Endothelial cell of umbilical vein (primary cell): ENCODE measurements at regions not wholly inside any gene's neighbourhood (a gene's known extent, or its start where the extent isn't known, plus 50 kb on each side); places are given as distances from the start of the nearest gene placed in this dataset.

Experiments used
- BruUV-seq: library from RNA; stranded (reverse); fragments of 400-500 nt; replicated peaks from 2 replicates; lab custom pipeline; 2021; lab: Mats Ljungman, UMichigan
- CTCF ChIA-PET: fragments of 300-600, 350-600 bp; sonication (Branson Sonifier 250); formaldehyde crosslinking; loops from one replicate; lab custom pipeline; 2021; ENCODE audit warnings: antibody characterized with exemption, inconsistent platforms; lab: Charles Lee
- POLR2A ChIA-PET: fragments of 300-600, 350-600 bp; sonication (Branson Sonifier 250); formaldehyde crosslinking; loops from one replicate; lab custom pipeline; 2021; ENCODE audit warnings: antibody characterized with exemption, inconsistent platforms; lab: Charles Lee
- DNase-seq: peaks from one replicate; pipeline ENCODE4 v3.0.0-alpha.2; 2011; ENCODE audit warnings: low read depth, low spot score
- FAIRE-seq: peaks from 2 replicates; lab custom pipeline; 2011; peaks lifted over from hg19 to GRCh38; lab: Jason Lieb, UNC
- H2AFZ ChIP-seq: 2 replicates; pipeline ENCODE4 v1.6.0; 2012; ENCODE audit warnings: low read depth, low read length, control low read depth, inconsistent platforms
- H3K27ac ChIP-seq: 2 replicates; pipeline ENCODE4 v1.5.1; 2011; ENCODE audit warnings: low read depth, mild to moderate bottlenecking, control low read depth, low read length, moderate library complexity; ENCODE audit not compliant: insufficient read depth
- H3K27me3 ChIP-seq, 2 experiments: 2 replicates each; pipeline versions ENCODE4 v1.6.0 to v1.6.1; 2011; ENCODE audit warnings: low read length in 2 of 2, mixed read lengths in 1 of 2; ENCODE audit not compliant: control insufficient read depth in 2 of 2, insufficient read depth in 2 of 2
- H3K36me3 ChIP-seq, 2 experiments: 2 replicates in 1 of 2; 3 replicates in 1 of 2; pipeline ENCODE4 v1.5.1; 2011; ENCODE audit warnings: low read length in 2 of 2, mild to moderate bottlenecking in 1 of 2, moderate library complexity in 1 of 2; ENCODE audit not compliant: control insufficient read depth in 2 of 2, insufficient read depth in 2 of 2; ENCODE audit errors: extremely low read depth in 1 of 2
- H3K4me1 ChIP-seq: 3 replicates; pipeline ENCODE4 v1.5.1; 2011; ENCODE audit warnings: mild to moderate bottlenecking, low read length; ENCODE audit not compliant: control insufficient read depth, insufficient read depth; ENCODE audit errors: extremely low read depth
- H3K4me2 ChIP-seq: 2 replicates; pipeline ENCODE4 v1.6.1; 2011; ENCODE audit warnings: low read length, control low read depth, mixed read lengths; ENCODE audit not compliant: insufficient read depth
- H3K4me3 ChIP-seq, 3 experiments: fragments of 200-600 bp in 1 of 3; sonication (generic), shearing (Covaris generic) in 1 of 3; replicated peaks in 1 of 3; 2 replicates each; pipeline ENCODE4 v1.5.1; 2011 to 2016; ENCODE audit warnings: control low read depth in 3 of 3, low read length in 3 of 3, mild to moderate bottlenecking in 2 of 3, inconsistent platforms in 1 of 3, low read depth in 1 of 3, moderate library complexity in 1 of 3; ENCODE audit not compliant: insufficient read depth in 1 of 3
- H3K79me2 ChIP-seq: 2 replicates; pipeline ENCODE4 v1.6.0; 2012; ENCODE audit warnings: low read length, inconsistent platforms; ENCODE audit not compliant: control insufficient read depth, insufficient read depth
- H3K9ac ChIP-seq: replicated peaks from 2 replicates; pipeline ENCODE3; 2011; ENCODE audit warnings: low read length, control low read depth; ENCODE audit not compliant: insufficient read depth; ENCODE audit errors: extremely low read depth
- H3K9me1 ChIP-seq: replicated peaks from 3 replicates; pipeline ENCODE4 v1.6.0; 2011; ENCODE audit warnings: mild to moderate bottlenecking, low read length; ENCODE audit not compliant: control insufficient read depth, insufficient read depth; ENCODE audit errors: extremely low read depth
- H3K9me3 ChIP-seq: replicated peaks from 2 replicates; pipeline ENCODE4 v1.5.1; 2012; ENCODE audit warnings: low read length, inconsistent platforms; ENCODE audit not compliant: control insufficient read depth, insufficient read depth
- H4K20me1 ChIP-seq: replicated peaks from 2 replicates; pipeline ENCODE3; 2011; ENCODE audit warnings: mild to moderate bottlenecking, low read length; ENCODE audit not compliant: control insufficient read depth, insufficient read depth; ENCODE audit errors: extremely low read depth
- CTCF ChIP-seq, 2 donors: IDR thresholded peaks; 1 replicate in 1 of 2; 2 replicates in 1 of 2; pipeline ENCODE4 v1.5.1; 2011; ENCODE audit warnings: low read length in 2 of 2, mild to moderate bottlenecking in 2 of 2, moderate library complexity in 2 of 2, control low read depth in 1 of 2, inconsistent platforms in 1 of 2, low read depth in 1 of 2; ENCODE audit not compliant: insufficient read depth in 1 of 2; ENCODE audit errors: extremely low read depth in 1 of 2
- EZH2 ChIP-seq: IDR thresholded peaks from 2 replicates; pipeline ENCODE4 v1.6.1; 2012; ENCODE audit warnings: borderline replicate concordance, low read depth, mild to moderate bottlenecking, moderate library complexity, low read length, inconsistent platforms; ENCODE audit not compliant: severe bottlenecking
- FOS ChIP-seq: IDR thresholded peaks from 2 replicates; pipeline ENCODE4 v1.6.1; 2011; ENCODE audit warnings: mild to moderate bottlenecking, low read length, moderate library complexity, borderline replicate concordance; ENCODE audit not compliant: insufficient read depth
- GATA2 ChIP-seq: IDR thresholded peaks from 2 replicates; pipeline ENCODE4 v1.7.0; 2011; ENCODE audit warnings: low read depth, mild to moderate bottlenecking, moderate library complexity, mixed read lengths, low read length; ENCODE audit not compliant: insufficient read length, insufficient read depth
- JUN ChIP-seq: IDR thresholded peaks from 2 replicates; pipeline ENCODE4 v1.6.1; 2011; ENCODE audit warnings: borderline replicate concordance, low read depth; ENCODE audit not compliant: insufficient read length, insufficient read depth
- MYC ChIP-seq: IDR thresholded peaks from one replicate; pipeline ENCODE4 v1.6.1; 2011; ENCODE audit warnings: mild to moderate bottlenecking, low read depth, low read length
- POLR2A ChIP-seq: IDR thresholded peaks from 2 replicates; pipeline ENCODE4 v1.6.1; 2012; ENCODE audit warnings: low read depth, mild to moderate bottlenecking, control low read depth, low read length
- POLR2AphosphoS5 ChIP-seq: IDR thresholded peaks from 2 replicates; pipeline ENCODE4 v1.6.1; 2012; ENCODE audit warnings: low read depth, mild to moderate bottlenecking, control low read depth, low read length, moderate library complexity; ENCODE audit not compliant: insufficient read depth
- dilution Hi-C: fragments of 300-500 bp; cut with MboI; formaldehyde crosslinking; loops from one replicate; pipeline ENCODE4 v1.15.0; 2019; ENCODE audit warnings: low sequenced_read_pairs; ENCODE audit not compliant: extremely low pct_ligation_motif_present
- intact Hi-C: fragments of 100-400 bp; cut with micrococcal nuclease; formaldehyde crosslinking; loops from one replicate; pipeline ENCODE4 v1.10.0; 2022
- TF ChIP-seq, protein P1 (sequence below): IDR thresholded peaks from 2 replicates; pipeline ENCODE4 v1.6.1; 2011; ENCODE audit not compliant: insufficient read depth, insufficient read length

GRCh38 chr10:121091961-121092719 lies 241.0 kb downstream of the WDR11 start:
- Histone ChIP-seq H3K4me3 (no peak overlapping the region), H3K4me2 (no peak overlapping the region), H4K20me1 (no peaks in the 10 kb centered on the region), H3K79me2 (no peaks in the 10 kb centered on the region), H3K27me3 (no peaks in the 10 kb centered on the region), H3K9me3 (peaks cover 3% of the 10 kb centered on the region), H2AFZ (no peak overlapping the region), H3K27ac (no peak overlapping the region), H3K36me3 (no peaks in the 10 kb centered on the region), H3K4me1 (no peaks in the 10 kb centered on the region), H3K9ac (no peak overlapping the region), H3K9me1 (no peaks in the 10 kb centered on the region)
- DNase-seq (no peak), FAIRE-seq (no peak)
- BruUV-seq, result no TSS peak
- ChIA-PET POLR2A (no interaction called here), CTCF (interaction anchor here (0.5 kb wide), 1 partner anchor 14 kb away, joined by 3 read pairs; no protein-coding TSS in a partner anchor)
- dilution Hi-C loops, result no loop called here
- intact Hi-C loops, result no loop called here
- TF ChIP-seq EZH2 (no peak), GATA2 (no peak), JUN (no peak), POLR2AphosphoS5 (no peak), MYC (no peak), POLR2A (no peak), FOS (no peak), CTCF (IDR thresholded peaks at IDR 0.05; ENCODE audit: extremely low read depth in 1 of 2, insufficient read depth in 1 of 2, low read depth in 1 of 2, low read length in 2 of 2) (no peak)
- TF ChIP-seq, protein P1, sequence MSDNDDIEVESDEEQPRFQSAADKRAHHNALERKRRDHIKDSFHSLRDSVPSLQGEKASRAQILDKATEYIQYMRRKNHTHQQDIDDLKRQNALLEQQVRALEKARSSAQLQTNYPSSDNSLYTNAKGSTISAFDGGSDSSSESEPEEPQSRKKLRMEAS, result no peak
